GM10248 (cell line): ENCODE measurements at regions not wholly inside any gene's neighbourhood (a gene's known extent, or its start where the extent isn't known, plus 50 kb on each side); places are given as distances from the start of the nearest gene placed in this dataset.
"Not testable (repeated sequence)": the region's sequence is repeated elsewhere in the genome, so short reads cannot be mapped to it uniquely, and the experiment has no call there.

Experiments used
- CTCF ChIA-PET: fragments of 300-600 bp; sonication (Branson Sonifier 250); formaldehyde crosslinking; extraction: SDS; loops from one replicate; lab custom pipeline; 2021; ENCODE audit warnings: antibody characterized with exemption; lab: Yijun Ruan, JAX
- POLR2A ChIA-PET: fragments of 350-650 bp; sonication (Branson Sonifier 250); formaldehyde crosslinking; extraction: SDS; loops from one replicate; lab custom pipeline; 2020; ENCODE audit warnings: antibody characterized with exemption; lab: Yijun Ruan, JAX
- DNase-seq: peaks from one replicate; pipeline ENCODE4 v3.0.0; 2012; ENCODE audit errors: extremely low spot score
- TF ChIP-seq, protein P1 (sequence below): IDR thresholded peaks from 2 replicates; pipeline ENCODE4 v1.5.1; 2012; ENCODE audit warnings: mild to moderate bottlenecking, low read depth; ENCODE audit errors: extremely low read depth, missing control alignments, control extremely low read depth

DNA sequence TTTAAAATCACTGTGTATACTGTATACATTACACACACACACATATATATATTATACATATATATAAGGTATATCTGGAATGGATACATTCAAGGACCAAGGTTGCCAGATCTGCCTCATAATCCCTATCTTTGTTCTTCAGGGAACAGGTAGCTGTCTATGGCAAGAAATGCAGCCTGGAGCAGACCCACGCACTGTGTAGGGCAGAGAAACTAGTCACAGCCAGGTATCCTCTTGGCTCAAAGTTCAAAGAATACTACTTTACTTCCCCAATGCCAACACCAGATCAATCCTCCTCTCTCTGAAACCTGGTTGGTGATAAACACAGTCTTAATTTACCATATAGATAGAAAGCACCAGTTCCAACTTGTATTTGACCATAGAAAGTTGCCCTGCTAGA lies 313.6 kb downstream of the PRELID2 start:
- no peak for DNase-seq
- POLR2A ChIA-PET = no interaction called here
- CTCF ChIA-PET = no interaction called here
- TF ChIP-seq, protein P1, sequence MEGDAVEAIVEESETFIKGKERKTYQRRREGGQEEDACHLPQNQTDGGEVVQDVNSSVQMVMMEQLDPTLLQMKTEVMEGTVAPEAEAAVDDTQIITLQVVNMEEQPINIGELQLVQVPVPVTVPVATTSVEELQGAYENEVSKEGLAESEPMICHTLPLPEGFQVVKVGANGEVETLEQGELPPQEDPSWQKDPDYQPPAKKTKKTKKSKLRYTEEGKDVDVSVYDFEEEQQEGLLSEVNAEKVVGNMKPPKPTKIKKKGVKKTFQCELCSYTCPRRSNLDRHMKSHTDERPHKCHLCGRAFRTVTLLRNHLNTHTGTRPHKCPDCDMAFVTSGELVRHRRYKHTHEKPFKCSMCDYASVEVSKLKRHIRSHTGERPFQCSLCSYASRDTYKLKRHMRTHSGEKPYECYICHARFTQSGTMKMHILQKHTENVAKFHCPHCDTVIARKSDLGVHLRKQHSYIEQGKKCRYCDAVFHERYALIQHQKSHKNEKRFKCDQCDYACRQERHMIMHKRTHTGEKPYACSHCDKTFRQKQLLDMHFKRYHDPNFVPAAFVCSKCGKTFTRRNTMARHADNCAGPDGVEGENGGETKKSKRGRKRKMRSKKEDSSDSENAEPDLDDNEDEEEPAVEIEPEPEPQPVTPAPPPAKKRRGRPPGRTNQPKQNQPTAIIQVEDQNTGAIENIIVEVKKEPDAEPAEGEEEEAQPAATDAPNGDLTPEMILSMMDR = no peak

DNA sequence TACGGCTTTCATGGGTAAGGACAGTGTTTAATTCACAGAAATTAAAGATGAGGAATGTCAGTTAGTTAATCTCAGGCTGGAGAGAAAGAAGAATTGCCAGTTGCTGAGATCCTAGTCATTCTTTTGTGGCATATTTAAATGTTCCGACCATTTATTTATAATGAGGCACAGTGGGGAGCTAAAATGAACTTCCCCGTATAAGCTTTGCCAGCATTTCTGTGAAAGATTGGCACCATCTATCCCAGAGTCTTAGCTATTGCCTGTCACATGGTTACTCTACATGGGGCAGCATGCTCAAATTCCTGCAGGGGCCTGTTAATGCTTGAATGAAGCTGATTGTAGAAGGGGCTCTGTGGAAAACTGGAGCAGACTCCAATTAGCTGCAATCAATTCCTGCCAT lies 314.1 kb downstream of the PRELID2 start:
- TF ChIP-seq, protein P1 = no peak
- DNase-seq = no peak
- CTCF ChIA-PET = no interaction called here
- POLR2A ChIA-PET = no interaction called here

DNA sequence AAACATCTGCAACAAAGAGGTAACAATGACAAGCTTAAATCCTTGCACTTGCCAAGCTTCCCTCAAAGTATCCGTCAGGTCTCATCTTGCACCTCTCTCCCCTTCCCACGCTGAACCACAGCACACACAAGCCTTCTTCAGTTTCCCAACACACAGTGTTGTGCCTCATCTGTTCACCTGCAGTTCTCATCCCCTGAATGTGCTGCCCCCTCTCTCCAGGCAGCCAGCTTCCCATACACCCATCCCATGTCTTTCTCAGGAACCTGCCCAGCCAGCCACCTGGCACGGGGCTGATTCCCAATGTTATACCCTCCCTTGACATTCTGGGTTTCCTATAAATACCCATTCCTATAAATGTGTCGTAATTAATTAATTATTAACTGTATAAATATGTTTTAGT lies 314.8 kb downstream of the PRELID2 start:
- ChIA-PET POLR2A (no interaction called here), CTCF (interaction anchor here (0.8 to 1.3 kb wide), 2 partner anchors 10 to 16 kb away, joined by 3 to 4 read pairs; no protein-coding TSS in a partner anchor)
- TF ChIP-seq, protein P1 = no peak
- DNase-seq = no peak

DNA sequence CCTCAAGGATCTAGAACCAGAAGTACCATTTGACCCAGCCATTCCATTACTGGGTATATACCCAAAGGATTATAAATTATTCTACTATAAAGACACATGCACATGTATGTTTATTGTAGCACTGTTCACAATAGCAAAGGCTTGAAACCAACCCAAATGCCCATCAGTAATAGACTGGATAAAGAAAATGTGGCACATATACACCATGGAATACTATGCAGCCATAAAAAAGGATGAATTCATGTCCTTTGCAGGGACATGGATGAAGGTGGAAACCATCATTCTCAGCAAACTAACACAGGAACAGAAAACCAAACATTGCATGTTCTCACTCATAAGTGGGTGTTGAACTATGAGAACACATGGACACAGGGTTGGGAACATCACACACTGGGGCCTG lies 317.6 kb downstream of the PRELID2 start:
- CTCF ChIA-PET, DNase-seq, POLR2A ChIA-PET: not testable (repeated sequence)

DNA sequence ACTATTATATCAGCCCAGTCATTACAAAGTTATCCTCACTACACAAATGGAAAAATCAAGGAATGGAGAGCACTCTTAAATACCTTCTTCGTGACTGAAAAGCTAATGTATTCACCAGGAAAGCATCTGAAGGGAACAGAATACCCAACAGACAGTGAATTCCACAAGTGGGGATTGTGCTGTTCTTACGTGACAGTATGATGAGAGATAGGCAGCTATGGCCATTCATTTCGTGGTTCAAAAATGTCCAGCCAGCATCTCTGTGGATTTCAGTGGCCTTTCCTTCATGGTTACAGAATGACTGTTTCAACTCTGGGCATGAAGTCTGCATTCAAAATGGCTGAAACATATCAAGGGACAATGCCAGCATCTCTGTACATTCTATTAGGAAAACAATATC lies 323.8 kb downstream of the PRELID2 start:
- no peak for DNase-seq
- TF ChIP-seq, protein P1 = no peak
- POLR2A ChIA-PET = no interaction called here
- CTCF ChIA-PET = interaction anchor here (1.0 to 3.1 kb wide), 3 partner anchors 8 to 11 kb away, joined by 3 to 10 read pairs (median 4); no protein-coding TSS in a partner anchor

DNA sequence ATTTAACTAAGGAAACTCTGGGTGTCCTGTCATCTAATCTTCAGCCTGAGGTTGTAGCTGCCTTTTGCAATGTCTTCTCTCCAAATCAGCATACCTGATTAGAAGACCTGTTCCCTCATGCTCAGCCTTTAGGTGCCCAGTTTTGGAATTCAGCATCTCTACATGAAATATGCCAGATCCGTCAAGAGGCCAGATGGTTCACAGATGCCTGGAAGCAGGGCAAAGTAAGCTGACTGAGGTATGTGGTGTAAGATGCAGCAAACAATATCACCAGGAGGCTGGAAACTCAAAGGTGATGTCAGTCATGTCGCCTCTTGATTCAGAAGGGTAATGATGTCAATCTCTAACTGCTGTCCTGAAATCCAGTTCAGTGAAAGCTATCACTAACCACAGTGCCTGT lies 324.4 kb downstream of the PRELID2 start:
- ChIA-PET POLR2A (no interaction called here), CTCF (interaction anchor here (1.0 to 1.3 kb wide), 3 partner anchors 9 to 17 kb away, joined by 3 to 4 read pairs (median 3); no protein-coding TSS in a partner anchor)
- TF ChIP-seq, protein P1 = no peak
- DNase-seq = no peak

DNA sequence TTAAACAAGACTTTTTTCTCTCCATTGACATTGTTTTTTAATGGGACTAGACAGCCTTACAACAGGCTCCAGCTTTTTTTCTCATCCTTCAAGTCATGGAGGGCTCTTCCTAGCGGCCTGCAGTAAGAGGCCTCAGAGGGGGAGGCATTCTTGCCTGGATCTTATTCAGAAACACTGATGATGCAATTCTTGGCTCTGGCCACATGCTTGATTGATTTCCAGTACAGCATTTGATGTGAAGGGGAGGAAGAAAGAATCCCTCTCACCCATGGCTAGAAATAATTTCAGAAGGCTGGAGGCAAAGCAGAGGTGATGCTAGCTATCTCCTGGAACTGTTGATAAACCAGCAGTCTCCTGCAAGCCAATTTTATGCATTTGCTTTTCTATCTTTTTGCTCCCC lies 324.8 kb downstream of the PRELID2 start:
- POLR2A ChIA-PET = no interaction called here
- CTCF ChIA-PET = interaction anchor here (1.0 to 1.3 kb wide), 3 partner anchors 9 to 17 kb away, joined by 3 to 4 read pairs (median 3); no protein-coding TSS in a partner anchor
- TF ChIP-seq, protein P1 = no peak
- DNase-seq = no peak
